ENCODE measurements at regions not wholly inside any gene's neighbourhood (a gene's known extent, or its start where the extent isn't known, plus 50 kb on each side); places are given as distances from the start of the nearest gene placed in this dataset.

- no peak for DNase-seq (ENCODE audit: low read depth)
Observed at GRCh38 chr4:180721356-180721755, 1521.8 kb upstream of the TENM3 start.

- DNase-seq (ENCODE audit: low read depth): no peak
Observed at GRCh38 chr4:180726611-180727010, 1516.6 kb upstream of the TENM3 start.

GRCh38 chr4:180727478-180727877 lies 1515.7 kb upstream of the TENM3 start:
- DNase-seq (ENCODE audit: low read depth): no peak

GRCh38 chr4:180734753-180735432 lies 1508.3 kb upstream of the TENM3 start:
- DNase-seq (ENCODE audit: low read depth): no peak

GRCh38 chr4:180741703-180742102 lies 1501.5 kb upstream of the TENM3 start:
- no peak for DNase-seq (ENCODE audit: low read depth)

GRCh38 chr4:180745019-180745418 lies 1498.2 kb upstream of the TENM3 start:
- no peak for DNase-seq (ENCODE audit: low read depth)

GRCh38 chr4:180751009-180751408 lies 1492.2 kb upstream of the TENM3 start:
- no peak for DNase-seq (ENCODE audit: low read depth)

- no peak for DNase-seq (ENCODE audit: low read depth)
Observed at GRCh38 chr4:180757927-180758326, 1485.3 kb upstream of the TENM3 start.

- no peak for DNase-seq (ENCODE audit: low read depth)
Observed at GRCh38 chr4:180766045-180766444, 1477.2 kb upstream of the TENM3 start.

- DNase-seq (ENCODE audit: low read depth): no peak
Observed at GRCh38 chr4:180766944-180767729, 1476.1 kb upstream of the TENM3 start.

GRCh38 chr4:180768610-180769009 lies 1474.6 kb upstream of the TENM3 start:
- no peak for DNase-seq (ENCODE audit: low read depth)

- no peak for DNase-seq (ENCODE audit: low read depth)
Observed at GRCh38 chr4:180769791-180770190, 1473.4 kb upstream of the TENM3 start.

- DNase-seq (ENCODE audit: low read depth): no peak
Observed at GRCh38 chr4:180770265-180770664, 1472.9 kb upstream of the TENM3 start.

- DNase-seq (ENCODE audit: low read depth): no peak
Observed at GRCh38 chr4:180784940-180785339, 1458.3 kb upstream of the TENM3 start.

GRCh38 chr4:180788729-180789128 lies 1454.5 kb upstream of the TENM3 start:
- no peak for DNase-seq (ENCODE audit: low read depth)

GRCh38 chr4:180789929-180790328 lies 1453.3 kb upstream of the TENM3 start:
- no peak for DNase-seq (ENCODE audit: low read depth)

GRCh38 chr4:180790471-180790870 lies 1452.7 kb upstream of the TENM3 start:
- no peak for DNase-seq (ENCODE audit: low read depth)

GRCh38 chr4:180792541-180792940 lies 1450.7 kb upstream of the TENM3 start:
- DNase-seq (ENCODE audit: low read depth): no peak

- DNase-seq (ENCODE audit: low read depth): no peak
Observed at GRCh38 chr4:180794333-180794732, 1448.9 kb upstream of the TENM3 start.

GRCh38 chr4:180798036-180798577 lies 1445.1 kb upstream of the TENM3 start:
- no peak for DNase-seq (ENCODE audit: low read depth)

GRCh38 chr4:180799798-180800197 lies 1443.4 kb upstream of the TENM3 start:
- no peak for DNase-seq (ENCODE audit: low read depth)

- no peak for DNase-seq (ENCODE audit: low read depth)
Observed at GRCh38 chr4:180805101-180805500, 1438.1 kb upstream of the TENM3 start.

GRCh38 chr4:180808862-180809261 lies 1434.3 kb upstream of the TENM3 start:
- no peak for DNase-seq (ENCODE audit: low read depth)
